ENCODE measurements at regions not wholly inside any gene's neighbourhood (a gene's known extent, or its start where the extent isn't known, plus 50 kb on each side); places are given as distances from the start of the nearest gene placed in this dataset.

- FAIRE-seq (no peak), DNase-seq (peak in 1 of 5 donors; percentile 39)
- Histone ChIP-seq H3K4me3 (ENCODE audit: low read length in 3 of 3) (peak overlapping the region; percentile 26 to 84 (median 70)), H3K27ac (ENCODE audit: low read depth in 2 of 2, low read length in 2 of 2) (peak overlapping the region; percentile 52 to 61), H3K4me1 (ENCODE audit: control insufficient read depth in 2 of 3, insufficient read depth in 2 of 3, low read depth in 1 of 3, low read length in 3 of 3) (no peaks in the 10 kb centered on the region), H3K36me3 (ENCODE audit: control insufficient read depth in 2 of 3, insufficient read depth in 3 of 3, low read length in 3 of 3) (no peaks in the 10 kb centered on the region), H3K27me3 (ENCODE audit: control insufficient read depth, insufficient read depth, low read length) (no peaks in the 10 kb centered on the region), H3K9me3 (ENCODE audit: control insufficient read depth in 2 of 3, insufficient read depth in 1 of 3, low read length in 3 of 3) (no peaks in the 10 kb centered on the region), H3K9ac (ENCODE audit: low read length in 3 of 3) (peak overlapping the region in 2 of 3 donors; percentile 63 to 81)
- TF ChIP-seq CTCF (IDR thresholded peaks at IDR 0.05; ENCODE audit: borderline replicate concordance, extremely low read depth, insufficient read depth), result no peak
- intact Hi-C loops (cut with DNase I), result no loop called here
These were observed 466.2 kb downstream of the USP25 start for GRCh38 chr21:16196001-16196400.

- H3K4me1 ChIP-seq (ENCODE audit: control insufficient read depth in 2 of 3, insufficient read depth in 2 of 3, low read depth in 1 of 3, low read length in 3 of 3), result no peaks in the 10 kb centered on the region
- intact Hi-C loops (cut with DNase I), result no loop called here
- TF ChIP-seq CTCF (IDR thresholded peaks at IDR 0.05; ENCODE audit: borderline replicate concordance, extremely low read depth, insufficient read depth), result no peak
- FAIRE-seq, result no peak
- no peak overlapping the region for H3K4me3 ChIP-seq (ENCODE audit: low read length in 3 of 3)
- no peaks in the 10 kb centered on the region for H3K9me3 ChIP-seq (ENCODE audit: control insufficient read depth in 2 of 3, insufficient read depth in 1 of 3, low read length in 3 of 3)
- H3K36me3 ChIP-seq (ENCODE audit: control insufficient read depth in 2 of 3, insufficient read depth in 3 of 3, low read length in 3 of 3), result no peaks in the 10 kb centered on the region
- DNase-seq, result no peak
- no peak overlapping the region for H3K9ac ChIP-seq (ENCODE audit: low read length in 3 of 3)
- no peak overlapping the region for H3K27ac ChIP-seq (ENCODE audit: low read depth in 2 of 2, low read length in 2 of 2)
- H3K27me3 ChIP-seq (ENCODE audit: control insufficient read depth, insufficient read depth, low read length), result no peaks in the 10 kb centered on the region
These were observed 468.8 kb downstream of the USP25 start for GRCh38 chr21:16198546-16198945.

- Histone ChIP-seq H3K9me3 (ENCODE audit: control insufficient read depth in 2 of 3, insufficient read depth in 1 of 3, low read length in 3 of 3) (no peaks in the 10 kb centered on the region), H3K4me3 (ENCODE audit: low read length in 3 of 3) (no peak overlapping the region), H3K9ac (ENCODE audit: low read length in 3 of 3) (no peak overlapping the region), H3K27ac (ENCODE audit: low read depth in 2 of 2, low read length in 2 of 2) (no peak overlapping the region), H3K36me3 (ENCODE audit: control insufficient read depth in 2 of 3, insufficient read depth in 3 of 3, low read length in 3 of 3) (no peaks in the 10 kb centered on the region), H3K4me1 (ENCODE audit: control insufficient read depth in 2 of 3, insufficient read depth in 2 of 3, low read depth in 1 of 3, low read length in 3 of 3) (no peaks in the 10 kb centered on the region), H3K27me3 (ENCODE audit: control insufficient read depth, insufficient read depth, low read length) (no peaks in the 10 kb centered on the region)
- intact Hi-C loops (cut with DNase I), result no loop called here
- DNase-seq (no peak), FAIRE-seq (no peak)
- TF ChIP-seq CTCF (IDR thresholded peaks at IDR 0.05; ENCODE audit: borderline replicate concordance, extremely low read depth, insufficient read depth), result no peak
These were observed 469.8 kb downstream of the USP25 start for GRCh38 chr21:16199539-16199938.

- FAIRE-seq (no peak), DNase-seq (no peak)
- Histone ChIP-seq H3K27me3 (ENCODE audit: control insufficient read depth, insufficient read depth, low read length) (no peaks in the 10 kb centered on the region), H3K4me3 (ENCODE audit: low read length in 3 of 3) (no peak overlapping the region), H3K4me1 (ENCODE audit: control insufficient read depth in 2 of 3, insufficient read depth in 2 of 3, low read depth in 1 of 3, low read length in 3 of 3) (peaks cover 0 to 3% (median 2%) of the 10 kb centered on the region in 3 donors), H3K9ac (ENCODE audit: low read length in 3 of 3) (no peak overlapping the region), H3K9me3 (ENCODE audit: control insufficient read depth in 2 of 3, insufficient read depth in 1 of 3, low read length in 3 of 3) (no peaks in the 10 kb centered on the region), H3K27ac (ENCODE audit: low read depth in 2 of 2, low read length in 2 of 2) (no peak overlapping the region), H3K36me3 (ENCODE audit: control insufficient read depth in 2 of 3, insufficient read depth in 3 of 3, low read length in 3 of 3) (no peaks in the 10 kb centered on the region)
- no peak for TF ChIP-seq CTCF (IDR thresholded peaks at IDR 0.05; ENCODE audit: borderline replicate concordance, extremely low read depth, insufficient read depth)
- intact Hi-C loops (cut with DNase I), result no loop called here
These were observed 471.9 kb downstream of the USP25 start for GRCh38 chr21:16201718-16202117.
